Activated CD8-positive, alpha-beta memory T cell treated with anti-CD3 and anti-CD28 coated beads, Interleukin-2, amount 50 U/mL, for 1 hour (primary cell): ENCODE measurements at regions not wholly inside any gene's neighbourhood (a gene's known extent, or its start where the extent isn't known, plus 50 kb on each side); places are given as distances from the start of the nearest gene placed in this dataset.
"Not testable (repeated sequence)": the region's sequence is repeated elsewhere in the genome, so short reads cannot be mapped to it uniquely, and the experiment has no call there.

Source experiments
- DNase-seq: peaks from one replicate; pipeline ENCODE4 v3.0.0-alpha.2; 2020; ENCODE audit errors: extremely low read depth

DNA sequence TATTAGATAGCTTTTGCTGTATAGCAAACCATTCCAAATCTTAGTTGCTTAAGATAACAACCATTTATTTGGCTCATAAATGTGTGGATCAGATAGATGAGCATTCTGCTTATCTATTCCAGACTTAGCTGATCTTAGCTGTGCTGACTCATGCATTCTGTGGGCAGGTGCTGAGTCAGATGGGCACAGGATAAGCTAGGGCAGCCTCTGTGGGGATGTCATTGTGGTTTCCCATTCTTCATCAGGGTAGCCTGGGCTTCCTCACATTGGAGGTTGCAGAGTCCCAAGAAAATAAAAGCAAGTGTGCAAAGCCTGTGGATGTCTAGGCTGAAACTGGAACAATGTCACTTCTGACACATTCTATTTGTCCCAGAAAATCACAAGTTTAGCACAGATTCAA is 917.0 kb downstream of the TYW1 start:
- DNase-seq = no peak

DNA sequence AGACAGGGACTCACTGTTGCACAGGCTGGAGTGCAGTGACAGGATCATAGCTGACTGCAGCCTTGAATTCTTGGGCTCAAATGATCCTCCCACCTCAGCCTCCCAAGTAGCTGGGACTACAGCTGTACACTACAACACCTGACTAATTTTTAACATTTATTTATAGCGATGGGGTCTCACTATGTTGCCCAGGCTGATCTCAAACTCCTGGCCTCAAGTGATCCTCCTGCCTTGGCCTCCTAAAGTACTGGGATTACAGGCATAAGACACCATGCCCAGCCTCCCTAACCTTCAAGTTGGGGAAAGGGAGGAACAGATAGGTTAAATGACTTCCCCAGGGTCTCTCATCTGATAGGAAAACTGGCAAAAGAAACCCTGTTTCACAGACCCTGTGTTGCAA is 919.5 kb downstream of the TYW1 start:
- DNase-seq = not testable (repeated sequence)

DNA sequence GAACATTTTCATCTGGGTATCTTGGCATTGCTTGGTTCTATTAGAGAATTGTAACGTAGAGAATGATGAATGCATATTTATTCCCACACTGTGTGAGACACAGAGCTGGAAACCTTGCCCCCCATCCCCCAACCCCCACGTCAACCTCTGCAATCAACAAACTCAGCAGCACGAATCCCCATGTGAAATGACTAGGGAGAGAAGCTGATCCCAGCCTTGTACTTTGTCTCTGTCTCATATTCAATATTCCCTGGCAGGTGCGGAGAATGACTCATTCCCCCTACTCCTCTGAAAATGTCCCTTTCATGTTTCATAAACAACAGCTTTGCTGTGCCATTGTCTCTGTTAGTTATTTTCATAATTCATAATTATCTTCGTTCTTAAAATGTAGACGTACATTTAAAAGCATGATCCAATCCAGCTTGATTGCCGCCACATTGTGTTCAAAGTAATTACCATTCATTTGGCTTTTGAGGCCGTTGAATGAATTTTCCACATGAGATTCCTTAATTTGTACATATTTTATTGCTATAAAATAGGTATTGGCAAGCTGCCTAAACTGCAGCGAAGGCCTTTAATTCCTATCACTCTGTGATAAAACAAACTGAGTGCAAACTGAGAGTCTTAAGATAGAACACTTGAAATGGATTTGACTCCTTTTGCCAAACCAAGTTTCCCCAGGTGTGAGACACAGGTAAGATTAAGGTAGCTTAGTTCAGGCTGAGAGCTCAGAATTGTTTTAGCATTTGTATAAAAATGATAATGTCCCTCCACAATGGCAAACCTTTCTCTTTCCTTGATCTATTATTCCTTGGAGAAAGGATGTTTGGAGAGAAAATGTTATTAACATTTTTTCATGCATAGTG is 920.2 kb downstream of the TYW1 start:
- DNase-seq = no peak

DNA sequence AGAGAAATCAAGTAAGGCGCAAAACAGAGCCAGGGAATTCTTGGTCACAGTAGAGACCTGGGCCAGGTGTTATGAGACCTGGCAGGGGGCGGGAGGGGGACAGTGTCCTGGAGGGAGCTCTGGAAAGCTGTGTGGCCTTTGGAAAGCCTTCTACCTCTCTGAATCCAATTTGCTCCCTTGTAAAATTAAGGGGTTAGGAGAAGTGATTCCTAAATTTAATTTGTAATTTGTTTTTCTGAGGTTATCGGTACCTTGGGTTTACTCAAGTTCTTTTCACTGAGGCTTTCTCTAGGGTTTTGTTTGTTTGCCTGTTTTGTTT is 920.8 kb downstream of the TYW1 start:
- DNase-seq = no peak

DNA sequence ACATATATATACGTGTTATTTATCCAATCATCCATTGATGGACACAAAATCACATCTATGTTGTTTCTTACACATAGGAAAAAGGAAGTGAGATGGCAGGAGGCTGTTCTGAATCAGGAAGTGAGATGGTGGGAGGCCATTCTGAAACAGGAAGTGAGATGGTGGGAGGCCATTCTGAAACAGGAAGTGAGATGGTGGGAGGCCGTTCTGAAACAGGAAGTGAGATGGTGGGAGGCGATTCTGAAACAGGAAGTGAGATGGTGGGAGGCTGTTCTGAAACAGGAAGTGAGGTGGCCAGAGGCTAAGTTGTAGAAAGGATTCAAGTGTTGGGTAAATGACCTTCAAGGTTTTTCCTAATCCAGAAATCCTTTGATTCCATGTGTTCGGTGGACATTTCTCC is 921.5 kb downstream of the TYW1 start:
- DNase-seq = no peak

DNA sequence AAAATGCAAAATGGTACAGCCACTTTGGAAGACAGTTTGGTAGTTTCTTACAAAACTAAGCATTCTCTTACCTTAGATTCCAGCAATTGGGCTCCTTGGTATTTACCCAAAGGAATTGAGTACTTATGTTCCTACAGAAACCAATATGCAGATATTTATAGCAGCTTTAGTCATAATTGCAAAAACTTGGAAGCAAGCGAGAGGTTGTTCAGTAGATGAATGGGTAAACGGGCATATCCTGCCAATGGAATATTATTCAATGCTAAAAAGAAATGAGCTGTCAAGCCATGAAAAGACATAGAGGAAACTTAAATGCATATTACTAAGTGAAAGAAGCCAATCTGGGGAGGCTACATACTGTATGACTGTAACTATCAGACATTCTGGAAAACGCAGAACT is 926.7 kb downstream of the TYW1 start:
- DNase-seq = no peak

DNA sequence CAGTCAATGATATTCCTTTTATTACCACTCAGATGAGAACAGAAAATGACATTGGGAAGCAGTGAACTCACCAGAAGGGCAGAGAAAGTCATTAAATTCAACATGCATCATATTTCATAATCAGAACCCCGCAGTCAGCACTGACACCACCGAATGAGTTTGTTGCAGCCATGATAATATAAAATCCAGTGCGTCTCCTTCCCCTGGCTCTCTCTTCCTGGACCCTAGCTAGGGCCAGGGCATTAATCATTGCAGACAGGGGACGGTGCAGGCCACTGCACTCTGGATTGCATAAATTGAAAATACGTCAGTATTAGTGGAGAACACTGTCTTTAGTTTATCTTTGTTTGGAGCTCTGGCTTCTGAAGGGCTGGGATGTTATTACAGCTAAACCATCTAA is 931.5 kb downstream of the TYW1 start:
- no peak for DNase-seq

DNA sequence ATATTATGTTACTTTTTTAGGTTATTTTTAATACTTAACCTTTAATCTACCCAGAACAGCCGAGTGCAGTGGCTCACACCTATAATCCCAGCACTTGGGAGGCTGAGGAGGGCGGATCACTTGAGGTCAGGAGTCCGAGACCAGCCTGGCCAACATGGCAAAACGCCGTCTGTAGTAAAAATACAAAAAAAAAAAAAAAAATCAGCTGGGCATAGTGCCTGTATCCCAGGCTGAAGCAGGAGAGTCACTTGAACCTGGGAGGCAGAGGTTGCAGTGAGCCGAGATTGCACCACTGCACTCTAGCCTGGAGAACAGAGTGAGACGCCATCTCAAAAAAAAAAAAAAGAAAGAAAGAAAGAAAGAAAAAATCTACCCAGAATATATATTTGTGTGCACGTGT is 939.8 kb downstream of the TYW1 start:
- not testable (repeated sequence) for DNase-seq

DNA sequence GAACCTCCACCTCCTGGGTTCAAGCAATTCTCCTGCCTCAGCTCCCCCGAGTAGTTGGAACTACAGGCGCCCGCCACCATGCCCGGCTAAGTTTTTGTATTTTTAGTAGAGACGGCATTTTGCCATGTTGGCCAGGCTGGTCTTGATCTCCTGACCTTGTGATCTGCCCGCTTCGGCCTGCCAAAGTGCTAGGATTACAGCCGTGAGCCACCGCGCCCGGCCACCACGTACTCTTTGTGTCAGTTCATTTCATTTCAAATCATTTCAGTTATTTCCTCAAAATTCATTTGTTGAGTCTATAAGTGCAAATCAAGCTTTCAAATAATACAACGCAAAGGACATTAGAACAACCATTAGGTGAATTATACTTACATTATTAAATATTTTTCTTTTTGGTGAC is 943.8 kb downstream of the TYW1 start:
- DNase-seq = no peak

DNA sequence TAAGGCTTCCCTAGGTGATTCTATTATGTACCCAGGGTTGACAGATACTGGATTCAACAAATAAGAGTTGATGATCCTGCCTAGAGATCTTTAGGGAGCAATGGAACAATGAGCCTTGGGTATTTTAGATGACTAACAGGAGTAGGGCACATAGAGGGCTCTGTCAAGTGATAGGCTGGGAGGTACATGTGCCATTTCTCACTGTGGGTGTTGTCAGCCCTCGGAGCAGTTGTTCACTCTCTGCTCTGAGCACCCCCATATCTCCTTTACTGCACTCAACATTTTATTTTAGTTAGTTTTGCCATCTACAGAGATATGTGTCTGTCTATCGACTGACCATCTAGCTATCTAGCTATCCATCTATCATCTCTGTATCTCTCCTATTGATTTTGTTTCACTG is 950.6 kb downstream of the TYW1 start:
- no peak for DNase-seq

DNA sequence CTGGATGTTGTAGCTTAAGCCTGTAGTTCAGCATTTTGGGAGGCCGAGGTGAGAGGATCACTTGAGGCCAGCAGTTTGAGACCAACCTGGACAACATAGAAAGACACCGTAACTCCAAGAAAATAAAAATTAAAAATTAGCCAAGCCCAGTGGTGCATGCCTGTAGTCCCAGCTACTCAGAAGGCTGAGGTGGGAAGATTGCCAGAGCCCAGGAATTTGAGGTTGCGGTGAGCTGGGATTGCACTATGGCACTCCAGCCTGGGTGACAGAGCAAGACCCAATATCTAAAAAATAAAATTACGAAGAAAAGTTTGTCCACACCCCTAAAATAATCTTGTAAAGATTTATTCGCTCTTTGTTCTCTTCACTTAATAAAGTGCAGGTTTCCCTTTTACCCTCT is 951.0 kb downstream of the TYW1 start:
- DNase-seq = no peak

DNA sequence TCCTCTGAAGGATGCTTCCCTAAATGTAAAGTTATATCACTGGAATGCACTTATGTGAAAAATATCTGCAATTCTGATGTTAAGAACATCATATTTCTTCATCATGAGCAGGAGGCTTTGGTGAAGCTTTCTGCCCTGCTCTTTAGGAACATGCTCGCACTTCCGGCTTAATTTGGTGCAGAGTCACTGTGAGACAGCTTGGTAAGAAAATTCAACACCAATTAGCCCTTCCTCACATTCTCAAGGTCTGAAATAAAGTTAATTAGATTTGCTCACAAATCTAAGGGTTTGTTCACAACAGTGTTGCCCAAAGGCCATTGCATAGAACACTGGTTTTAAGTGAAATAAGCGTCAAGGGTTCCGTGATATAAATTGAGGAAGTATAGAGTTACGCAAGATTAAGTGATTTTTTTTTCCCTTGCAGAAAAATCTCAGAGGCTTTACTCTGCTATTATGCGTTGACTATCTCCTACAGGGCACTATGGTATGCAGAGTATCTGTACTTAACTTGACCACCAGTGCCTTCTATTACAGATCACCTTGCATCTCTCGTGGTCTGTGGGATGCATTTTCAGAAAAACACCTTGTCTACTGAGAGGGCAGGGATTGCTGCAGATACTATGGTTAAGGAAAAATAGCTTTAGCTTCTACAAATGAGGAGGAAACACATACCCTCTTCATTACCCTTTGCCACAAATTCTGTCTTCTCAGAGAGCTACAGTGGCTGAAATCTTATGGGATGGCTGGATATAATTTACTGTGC is 953.9 kb downstream of the TYW1 start:
- no peak for DNase-seq

DNA sequence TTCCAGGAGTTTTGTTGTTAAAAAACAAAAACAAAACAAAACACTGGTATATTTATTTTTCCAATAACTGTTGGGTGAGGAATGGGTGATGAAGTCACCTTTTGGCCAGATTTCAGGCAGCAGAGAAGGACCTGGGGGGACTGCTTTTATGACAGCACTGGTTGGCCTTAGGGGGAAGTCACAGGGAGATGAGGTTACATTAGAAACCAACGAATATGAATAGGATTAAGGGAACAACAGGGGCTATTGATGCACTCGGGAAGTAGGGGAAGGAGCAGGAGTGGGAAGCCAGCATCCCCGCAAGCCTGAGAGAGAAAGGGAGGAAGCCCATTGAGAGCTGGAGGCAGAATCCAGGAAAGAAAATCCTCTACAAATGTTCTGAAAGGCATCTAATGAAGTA is 958.4 kb downstream of the TYW1 start:
- no peak for DNase-seq

DNA sequence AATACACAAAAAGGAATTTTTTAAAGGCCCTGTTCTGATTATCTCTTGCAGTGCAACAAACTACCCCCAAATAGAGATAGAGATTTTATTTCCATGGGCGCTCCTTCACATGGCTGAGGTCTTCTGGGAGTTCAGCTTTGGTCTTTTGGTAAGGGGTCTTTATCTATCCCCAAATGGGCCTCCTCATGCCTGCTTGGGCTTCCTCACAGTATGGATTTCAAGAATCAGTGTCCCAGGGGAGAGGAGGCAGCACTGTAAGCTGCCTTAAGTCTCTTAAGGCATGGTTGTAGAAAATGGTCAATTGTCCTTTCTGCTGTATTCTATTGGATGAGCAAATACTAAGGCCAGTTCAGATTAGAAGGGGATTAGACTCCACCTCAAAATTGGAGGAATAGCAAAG is 966.2 kb downstream of the TYW1 start:
- no peak for DNase-seq

DNA sequence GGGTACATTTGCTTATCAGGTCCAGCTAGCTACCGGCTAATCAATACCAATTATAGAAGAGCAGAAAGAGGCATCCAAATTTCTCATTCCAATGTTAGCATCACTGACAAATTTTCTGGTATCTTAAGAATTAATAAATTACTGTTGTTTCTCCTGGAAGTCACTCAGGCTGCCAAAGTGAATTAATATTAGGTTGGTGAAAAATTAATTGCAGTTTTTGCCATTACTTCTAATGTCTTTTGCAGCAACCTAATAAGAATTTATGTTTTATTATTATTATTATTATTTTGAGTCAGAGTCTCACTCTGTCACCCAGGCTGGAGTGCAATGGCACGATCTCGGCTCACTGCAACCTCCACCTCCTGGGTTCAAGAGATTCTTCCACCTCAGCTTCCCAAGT is 979.9 kb downstream of the TYW1 start:
- DNase-seq = no peak

DNA sequence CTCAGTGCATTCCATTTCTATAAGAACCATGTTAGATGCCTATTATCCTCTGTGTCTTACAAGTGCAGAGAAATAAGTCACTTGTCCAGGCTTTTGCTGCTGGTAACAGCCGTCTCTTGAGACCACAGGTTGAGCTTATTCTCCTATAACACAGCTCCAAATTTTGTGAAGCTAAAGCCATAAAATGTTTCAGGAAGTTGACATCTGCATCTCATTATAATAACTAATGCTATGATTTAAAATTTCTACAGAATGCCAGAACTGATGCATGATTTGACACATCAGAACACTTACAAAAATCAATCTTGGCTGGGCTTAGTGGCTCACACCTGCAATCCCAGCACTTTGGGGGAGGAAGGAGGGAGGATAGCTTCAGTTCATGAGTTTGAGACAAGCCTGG is 986.9 kb downstream of the TYW1 start:
- DNase-seq = no peak

DNA sequence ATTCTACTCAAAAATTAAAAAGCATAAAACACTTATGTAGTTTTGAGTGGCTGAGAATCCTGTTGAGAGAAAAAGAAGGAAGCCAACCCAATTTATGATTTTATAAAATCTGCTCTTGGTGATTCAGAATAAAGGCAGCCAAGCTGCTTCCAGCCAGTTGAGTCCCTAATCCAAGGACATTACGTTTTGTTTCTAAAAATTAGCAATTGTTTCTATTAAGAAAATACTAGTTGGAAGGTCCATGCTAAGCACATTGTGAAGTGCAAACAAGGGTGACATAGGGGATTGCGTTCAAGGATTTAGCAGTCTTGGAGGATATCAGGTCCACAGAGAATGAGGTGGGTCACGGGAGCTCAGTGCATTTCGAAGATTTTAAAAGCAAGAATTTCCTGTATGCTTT is 987.7 kb downstream of the TYW1 start:
- DNase-seq = no peak

DNA sequence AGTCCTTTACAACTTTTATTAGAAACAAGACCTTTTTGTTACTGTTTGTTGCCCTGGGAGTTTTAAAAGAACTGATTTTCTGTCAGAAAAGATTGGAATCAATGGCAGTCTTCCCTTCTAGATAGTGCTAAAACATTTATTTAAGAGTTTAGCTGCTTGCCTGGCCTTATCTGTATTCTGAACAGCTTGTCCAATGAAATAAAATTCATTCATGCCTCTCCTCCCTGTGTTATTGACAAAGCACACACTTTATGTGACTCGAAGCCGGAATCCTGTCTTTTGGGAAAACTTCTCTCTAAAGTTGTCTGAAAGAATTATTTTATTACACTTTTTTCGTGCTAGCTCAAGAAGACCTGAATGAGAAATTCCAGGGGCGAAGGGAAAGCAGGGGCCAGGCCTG is 992.5 kb downstream of the TYW1 start:
- no peak for DNase-seq

DNA sequence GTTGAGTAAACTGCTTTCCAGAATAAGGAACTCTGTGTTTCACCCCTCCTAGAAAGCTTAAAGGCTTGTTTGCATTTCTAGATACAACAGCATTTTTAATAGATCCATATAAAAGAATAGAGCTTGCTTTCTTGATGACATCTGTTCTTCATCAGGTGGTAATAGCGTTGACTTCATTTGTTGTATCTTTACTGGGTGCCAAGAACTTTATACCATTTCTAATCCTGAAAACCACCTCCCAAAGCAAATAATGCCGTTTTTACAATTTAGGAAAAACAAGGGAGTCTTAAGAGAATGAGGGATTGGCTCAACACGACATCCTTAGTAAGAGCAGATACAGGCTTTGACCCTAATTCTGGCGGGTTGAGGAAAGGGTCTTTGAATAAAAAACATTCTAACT is 993.4 kb downstream of the TYW1 start:
- no peak for DNase-seq

DNA sequence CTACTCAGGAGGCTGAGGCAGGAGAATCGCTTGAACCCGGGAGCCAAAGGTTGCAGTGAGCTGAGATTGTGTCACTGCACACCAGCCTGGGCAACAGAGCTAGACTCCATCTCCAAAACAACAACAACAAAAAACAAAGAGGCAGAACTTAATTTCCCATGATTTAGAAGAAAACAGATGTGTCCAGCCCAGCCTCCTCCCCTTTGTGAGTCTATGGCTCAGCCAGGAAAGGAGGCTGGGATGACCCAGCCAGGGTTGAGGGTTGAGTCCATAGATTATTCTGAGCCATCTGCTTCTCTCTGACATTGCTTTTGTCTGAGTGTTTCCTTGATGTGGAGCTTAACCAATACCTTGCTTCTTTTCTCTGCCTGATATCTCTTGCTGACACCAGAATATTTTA is 994.1 kb downstream of the TYW1 start:
- no peak for DNase-seq

DNA sequence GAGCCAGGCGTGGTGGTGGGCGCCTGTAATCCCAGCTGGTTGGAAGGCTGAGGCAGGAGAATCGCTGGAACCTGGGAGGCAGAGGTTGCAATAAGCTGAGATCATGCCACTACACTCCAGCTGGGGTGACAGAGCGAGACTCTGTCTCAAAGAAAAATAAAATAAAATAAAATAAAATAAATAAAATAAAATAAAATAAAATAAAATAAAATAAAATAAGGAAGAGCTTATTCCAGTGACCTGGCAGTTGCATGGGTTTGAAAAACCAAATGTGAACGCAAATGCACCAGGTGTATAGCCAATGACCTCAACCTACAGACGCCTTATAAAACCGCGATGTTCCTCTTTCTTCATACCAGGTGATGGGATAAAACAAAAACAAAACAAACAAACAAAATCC is 995.7 kb downstream of the TYW1 start:
- DNase-seq = no peak

DNA sequence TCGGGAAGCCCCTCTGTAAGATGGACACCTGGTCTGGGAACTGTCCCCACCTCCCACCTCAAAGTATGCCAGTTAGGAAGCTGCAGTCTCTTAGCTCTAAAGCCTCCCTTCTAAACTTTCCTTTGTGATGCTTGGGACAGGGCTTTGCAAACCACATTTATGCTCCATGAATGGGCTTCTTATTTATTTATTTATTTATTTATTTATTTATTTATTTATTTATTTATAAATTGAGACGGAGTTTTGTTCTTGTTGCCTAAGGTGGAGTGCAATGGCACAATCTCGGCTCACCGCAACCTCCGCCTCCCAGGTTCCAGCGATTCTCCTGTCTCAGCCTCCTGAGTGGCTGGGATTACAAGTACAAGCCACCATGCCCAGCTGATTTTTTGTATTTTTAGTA is 1009.4 kb downstream of the TYW1 start:
- DNase-seq = no peak

DNA sequence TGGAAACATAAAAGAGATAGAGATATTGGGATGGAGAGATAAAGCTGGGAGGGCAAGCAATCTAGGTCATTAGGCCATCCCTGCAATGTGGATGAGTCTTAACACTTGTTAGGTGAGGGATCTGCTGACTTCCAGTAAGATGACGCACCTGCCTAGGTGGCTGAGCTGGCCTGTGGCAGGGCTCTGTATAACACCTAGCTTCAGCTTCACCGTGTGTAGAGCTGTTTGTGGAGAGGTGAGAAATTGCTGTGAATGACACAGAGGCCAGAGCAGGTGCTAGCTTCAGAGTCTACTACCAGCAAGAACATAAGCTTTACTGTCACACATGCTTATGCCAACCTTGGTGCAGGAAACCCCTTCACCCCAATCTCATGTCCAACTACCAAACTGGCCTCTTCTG is 1010.0 kb downstream of the TYW1 start:
- no peak for DNase-seq

DNA sequence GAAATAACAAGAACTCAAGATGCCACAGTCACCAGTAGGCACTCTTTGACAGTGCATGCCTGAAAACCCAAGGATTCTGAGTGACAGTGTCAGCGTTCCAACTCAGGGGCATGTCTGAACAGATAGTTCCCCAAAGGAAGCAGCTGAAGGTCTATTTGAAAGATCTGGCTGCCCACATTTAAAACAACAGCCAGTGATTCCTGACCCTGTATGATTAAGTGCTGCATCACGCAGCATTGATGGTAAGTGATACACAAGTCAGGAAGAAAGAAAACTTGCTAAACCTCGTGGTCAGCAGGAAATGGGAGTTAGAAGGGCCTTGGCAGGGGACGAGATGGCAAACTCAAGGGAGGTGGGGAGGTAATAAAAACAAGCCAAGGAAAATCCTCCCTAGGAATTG is 1013.1 kb downstream of the TYW1 start:
- no peak for DNase-seq
